ENCODE measurements at regions not wholly inside any gene's neighbourhood (a gene's known extent, or its start where the extent isn't known, plus 50 kb on each side); places are given as distances from the start of the nearest gene placed in this dataset.

DNA sequence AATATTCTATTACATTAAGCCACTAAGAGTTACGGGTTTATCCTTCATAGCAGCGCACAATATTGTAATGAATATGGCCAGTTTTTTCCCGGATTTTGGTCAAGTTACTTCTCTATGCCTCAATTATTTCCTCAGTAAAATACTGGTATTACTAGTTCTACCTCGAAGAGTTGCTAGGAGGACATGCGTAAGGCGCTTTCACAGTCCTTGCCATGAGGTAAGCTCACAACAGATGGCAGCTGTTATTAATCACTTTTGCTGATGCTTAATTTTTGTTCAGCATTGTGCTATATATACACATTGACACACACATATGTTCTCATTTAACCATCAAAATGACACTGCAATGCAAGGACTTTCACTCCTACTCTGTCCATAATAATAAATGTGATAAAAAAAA, 101.5 kb downstream of the SCG2 start:
- H2BK120ac ChIP-seq (replicated peaks; ENCODE audit: low read depth, low read length) = no peak overlapping the region
- 90% methylated on average over 6 of the region's 6 CpGs; no CpG with 5 or more reads in 1 of the 2 experiments for WGBS, 2 experiments (ENCODE audit: extremely low coverage in 1 of 2, insufficient coverage in 1 of 2, insufficient read length in 1 of 2, insufficient replicate concordance in 2 of 2, low coverage in 1 of 2, low lambda C conversion rate in 2 of 2, missing lambda C conversion rate in 1 of 2)
- H3K4ac ChIP-seq (replicated peaks; ENCODE audit: insufficient read length, low read depth, low read length) = no peak overlapping the region
- no peak overlapping the region for H3K4me3 ChIP-seq (ENCODE audit: extremely low read depth in 1 of 4, insufficient read depth in 2 of 4, low read depth in 3 of 4, low read length in 4 of 4)
- peaks cover 0 to 1% (median 0%) of the 10 kb centered on the region in 4 experiments; a peak in 1 of 7 replicates for H3K27me3 ChIP-seq (replicated peaks in 1 of 4; ENCODE audit: control insufficient read depth in 3 of 4, extremely low read depth in 1 of 4, insufficient read depth in 3 of 4, low read length in 3 of 4)
- H4K91ac ChIP-seq (replicated peaks; ENCODE audit: insufficient read length, low read length) = no peak overlapping the region
- H3K4me1 ChIP-seq (replicated peaks in 1 of 4; ENCODE audit: control insufficient read depth in 3 of 4, insufficient read depth in 4 of 4, low read length in 3 of 4) = no peaks in the 10 kb centered on the region
- H3K36me3 ChIP-seq (ENCODE audit: control insufficient read depth in 2 of 4, insufficient read depth in 4 of 4, low read length in 3 of 4) = no peaks in the 10 kb centered on the region
- POLR2A ChIA-PET (ENCODE audit: partially characterized antibody) = no interaction called here
- H3K9me3 ChIP-seq (ENCODE audit: insufficient read depth in 2 of 2, low read depth in 1 of 2, low read length in 1 of 2) = no peaks in the 10 kb centered on the region
- H3K14ac ChIP-seq (ENCODE audit: insufficient read length) = no peak overlapping the region
- no peak for FAIRE-seq
- no peak overlapping the region for H2AK5ac ChIP-seq (ENCODE audit: low read depth, low read length)
- no peaks in the 10 kb centered on the region for H3K79me2 ChIP-seq (ENCODE audit: control insufficient read depth in 1 of 2, insufficient read depth in 2 of 2, low read length in 2 of 2)
- H2BK12ac ChIP-seq (ENCODE audit: low read depth, low read length) = no peak overlapping the region
- H2BK20ac ChIP-seq (ENCODE audit: low read length) = no peak overlapping the region
- no peaks in the 10 kb centered on the region for H3K23me2 ChIP-seq (ENCODE audit: low read depth, low read length)
- CTCF ChIA-PET (ENCODE audit: partially characterized antibody) = interaction anchor here (1.0 to 1.4 kb wide), 3 partner anchors 22 to 72 kb away, joined by 3 to 4 read pairs (median 3); no protein-coding TSS in a partner anchor
- H3K27ac ChIP-seq (ENCODE audit: low read depth, low read length) = no peak overlapping the region
- no peak overlapping the region for H3K9ac ChIP-seq (replicated peaks in 1 of 4; ENCODE audit: extremely low read depth in 1 of 4, low read depth in 3 of 4, low read length in 3 of 4)
- H2AFZ ChIP-seq (ENCODE audit: low read length) = no peak overlapping the region
- H3K18ac ChIP-seq (ENCODE audit: extremely low read depth, low read length) = no peak overlapping the region
- no peaks in the 10 kb centered on the region for H3K79me1 ChIP-seq (ENCODE audit: low read depth, low read length)
- no peak overlapping the region for H4K8ac ChIP-seq (ENCODE audit: extremely low read depth, insufficient read depth, low read length)
- H4K20me1 ChIP-seq (replicated peaks in 1 of 2; ENCODE audit: control insufficient read depth in 1 of 2, insufficient read depth in 2 of 2, low read length in 2 of 2) = no peaks in the 10 kb centered on the region
- H2BK5ac ChIP-seq (ENCODE audit: low read depth, low read length) = no peak overlapping the region
- H3K56ac ChIP-seq (replicated peaks; ENCODE audit: insufficient read length, low read depth, low read length) = no peak overlapping the region
- H3K23ac ChIP-seq (ENCODE audit: insufficient read length) = no peak overlapping the region
- TF ChIP-seq TBP (IDR thresholded peaks at IDR 0.05; ENCODE audit: low read depth, low read length) (no peak), SP2 (IDR thresholded peaks at IDR 0.05; ENCODE audit: low read length) (no peak), SIRT6 (IDR thresholded peaks at IDR 0.05; ENCODE audit: low read length) (no peak), KDM5A (IDR thresholded peaks at IDR 0.05; ENCODE audit: low read length) (no peak), POLR2AphosphoS5 (IDR thresholded peaks at IDR 0.05; ENCODE audit: low read depth, low read length) (no peak), BRCA1 (IDR thresholded peaks at IDR 0.05; ENCODE audit: low read depth, low read length) (no peak)
- H3K4me2 ChIP-seq (ENCODE audit: insufficient read depth in 1 of 2, low read depth in 2 of 2, low read length in 2 of 2) = no peak overlapping the region
- H4K5ac ChIP-seq (ENCODE audit: insufficient read length, low read depth, low read length) = no peak overlapping the region
- H2BK15ac ChIP-seq (ENCODE audit: low read length) = no peak overlapping the region
- DNase-seq (ENCODE audit: low read depth in 1 of 2, low spot score in 2 of 2) = no peak

Data from H1 (cell line).